ENCODE measurements at regions not wholly inside any gene's neighbourhood (a gene's known extent, or its start where the extent isn't known, plus 50 kb on each side); places are given as distances from the start of the nearest gene placed in this dataset.

DNA sequence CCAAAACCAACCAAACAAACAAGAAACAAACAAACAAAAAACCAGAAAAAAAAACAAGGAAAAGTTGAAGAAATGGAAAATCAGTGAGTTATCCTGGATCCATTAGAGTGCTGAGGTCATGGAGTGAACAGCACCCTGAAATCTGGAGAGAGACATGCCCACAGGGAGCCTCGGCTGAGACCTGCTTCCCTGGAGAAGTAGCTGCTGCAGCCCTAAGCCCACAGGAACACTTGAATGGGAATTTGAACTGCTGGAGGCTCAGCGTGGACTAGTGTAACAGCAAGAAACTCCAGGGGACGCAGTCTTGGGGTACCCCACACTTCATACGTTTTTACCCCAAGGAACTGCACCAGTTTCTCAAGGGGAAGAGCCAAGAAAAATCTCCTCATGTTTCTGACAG lies 144.1 kb upstream of the UBE3A start:
- TF ChIP-seq CTCF (IDR thresholded peaks at IDR 0.05) (no peak), POLR2A (IDR thresholded peaks at IDR 0.05) (no peak), POLR2AphosphoS5 (IDR thresholded peaks at IDR 0.05) (no peak), EP300 (IDR thresholded peaks at IDR 0.05) (no peak)

Measured in stomach (tissue), 4 donors.